ENCODE measurements at regions not wholly inside any gene's neighbourhood (a gene's known extent, or its start where the extent isn't known, plus 50 kb on each side); places are given as distances from the start of the nearest gene placed in this dataset.

DNA sequence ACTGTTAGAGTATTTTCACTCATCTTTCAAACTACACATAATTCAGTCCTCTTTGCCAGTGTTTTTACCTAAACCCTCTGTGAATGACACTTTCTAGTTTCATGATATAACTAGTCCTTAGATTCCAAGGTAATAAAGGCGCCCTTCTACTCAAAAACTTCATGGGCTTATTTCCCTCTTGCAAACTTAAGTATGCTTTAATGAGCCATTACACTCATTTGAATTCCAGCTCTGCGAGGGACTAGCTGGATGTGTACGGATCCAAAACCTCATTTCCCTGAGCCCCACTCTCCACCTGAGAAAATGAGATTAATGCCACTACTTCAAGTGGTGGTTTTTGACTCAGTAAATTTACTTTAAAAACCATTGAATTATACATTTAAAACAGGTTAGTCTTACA lies 141.1 kb downstream of the NDUFA12 start:
- 40% methylated on average over 3 of the region's 3 CpGs for WGBS (ENCODE audit: missing lambda C conversion rate)

DNA sequence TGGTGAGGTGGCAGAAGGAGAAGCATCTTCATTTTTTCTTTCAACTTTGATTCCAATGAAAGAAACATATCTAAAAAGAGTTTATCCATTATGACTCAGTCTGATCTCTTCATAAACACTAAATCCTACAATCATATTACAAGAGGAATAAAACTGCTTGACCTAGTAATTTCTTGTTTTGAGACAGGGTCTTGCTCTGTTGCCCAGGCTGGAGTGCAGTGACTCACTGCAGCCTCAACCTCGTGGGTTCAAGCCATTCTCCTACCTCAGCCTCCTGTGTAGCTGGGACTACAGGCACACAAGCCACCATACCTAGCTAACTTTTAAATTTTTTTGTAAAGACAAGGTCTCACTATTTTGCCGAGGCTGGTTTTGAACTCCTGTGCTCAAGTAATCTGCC lies 147.2 kb downstream of the NDUFA12 start:
- CTCF ChIA-PET: no interaction called here
- WGBS (ENCODE audit: missing lambda C conversion rate): 42% methylated on average over 2 of the region's 2 CpGs
- H3K4me3 ChIP-seq: no peak overlapping the region
- FAIRE-seq (no peak), DNase-seq (ENCODE audit: low read depth in 1 of 2, low spot score in 1 of 2) (no peak), ATAC-seq (no peak)
- no peak overlapping the region for H3K27ac ChIP-seq
- no peaks in the 10 kb centered on the region for H3K4me1 ChIP-seq
- H3K9me3 ChIP-seq: no peaks in the 10 kb centered on the region
- POLR2A ChIA-PET: no interaction called here
- TF ChIP-seq TP53 (CRISPR knock-in tag; IDR thresholded peaks at IDR 0.05): no peak
- no peak for TF ChIP-seq BHLHE40 (IDR thresholded peaks at IDR 0.05; ENCODE audit: low read depth, low read length)
- TF ChIP-seq FOSL2 (IDR thresholded peaks at IDR 0.05): no peak
- no peak for TF ChIP-seq FOSL2 (CRISPR knock-in tag; IDR thresholded peaks at IDR 0.05)
- TF ChIP-seq SMC3 (IDR thresholded peaks at IDR 0.05): no peak
- no peak for TF ChIP-seq CHD4 (IDR thresholded peaks at IDR 0.05; ENCODE audit: borderline replicate concordance)
- TF ChIP-seq POLR2AphosphoS2 (conservative IDR thresholded peaks at IDR 0.05; ENCODE audit: low read length): no peak
- H3K4me2 ChIP-seq: no peak overlapping the region

More for the DNA sequence above, 141.1 kb downstream of the NDUFA12 start:
- H3K4me1 ChIP-seq: no peaks in the 10 kb centered on the region
- DNase-seq (ENCODE audit: low read depth in 1 of 2, low spot score in 1 of 2) (no peak), FAIRE-seq (no peak), ATAC-seq (no peak)
- no peak overlapping the region for H3K4me3 ChIP-seq
- ChIA-PET POLR2A (no interaction called here), CTCF (interaction anchor here (0.8 to 0.9 kb wide), 2 partner anchors 12 to 13 kb away, joined by 3 read pairs; no protein-coding TSS in a partner anchor)
- no peak overlapping the region for H3K4me2 ChIP-seq
- TF ChIP-seq KDM5A (IDR thresholded peaks at IDR 0.05): no peak
- no peak for TF ChIP-seq POLR2A (IDR thresholded peaks at IDR 0.05; ENCODE audit: low read length)
- TF ChIP-seq FOSL2 (IDR thresholded peaks at IDR 0.05): no peak
- TF ChIP-seq FOSL2 (CRISPR knock-in tag; IDR thresholded peaks at IDR 0.05): no peak
- TF ChIP-seq, protein P1, sequence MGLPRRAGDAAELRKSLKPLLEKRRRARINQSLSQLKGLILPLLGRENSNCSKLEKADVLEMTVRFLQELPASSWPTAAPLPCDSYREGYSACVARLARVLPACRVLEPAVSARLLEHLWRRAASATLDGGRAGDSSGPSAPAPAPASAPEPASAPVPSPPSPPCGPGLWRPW (IDR thresholded peaks at IDR 0.05): no peak
- TF ChIP-seq, protein P2, sequence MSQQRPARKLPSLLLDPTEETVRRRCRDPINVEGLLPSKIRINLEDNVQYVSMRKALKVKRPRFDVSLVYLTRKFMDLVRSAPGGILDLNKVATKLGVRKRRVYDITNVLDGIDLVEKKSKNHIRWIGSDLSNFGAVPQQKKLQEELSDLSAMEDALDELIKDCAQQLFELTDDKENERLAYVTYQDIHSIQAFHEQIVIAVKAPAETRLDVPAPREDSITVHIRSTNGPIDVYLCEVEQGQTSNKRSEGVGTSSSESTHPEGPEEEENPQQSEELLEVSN (IDR thresholded peaks at IDR 0.05; ENCODE audit: borderline replicate concordance, low read depth): no peak
- TF ChIP-seq SMC3 (IDR thresholded peaks at IDR 0.05): no peak
- TF ChIP-seq ESRRA (IDR thresholded peaks at IDR 0.05; ENCODE audit: borderline replicate concordance, low read length): no peak
- TF ChIP-seq, protein P3, sequence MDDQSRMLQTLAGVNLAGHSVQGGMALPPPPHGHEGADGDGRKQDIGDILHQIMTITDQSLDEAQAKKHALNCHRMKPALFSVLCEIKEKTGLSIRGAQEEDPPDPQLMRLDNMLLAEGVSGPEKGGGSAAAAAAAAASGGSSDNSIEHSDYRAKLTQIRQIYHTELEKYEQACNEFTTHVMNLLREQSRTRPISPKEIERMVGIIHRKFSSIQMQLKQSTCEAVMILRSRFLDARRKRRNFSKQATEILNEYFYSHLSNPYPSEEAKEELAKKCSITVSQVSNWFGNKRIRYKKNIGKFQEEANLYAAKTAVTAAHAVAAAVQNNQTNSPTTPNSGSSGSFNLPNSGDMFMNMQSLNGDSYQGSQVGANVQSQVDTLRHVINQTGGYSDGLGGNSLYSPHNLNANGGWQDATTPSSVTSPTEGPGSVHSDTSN (IDR thresholded peaks at IDR 0.05): no peak
- no peak for TF ChIP-seq RARB (CRISPR knock-in tag; IDR thresholded peaks at IDR 0.05)
- TF ChIP-seq FOXS1 (CRISPR knock-in tag; IDR thresholded peaks at IDR 0.05): no peak
- no peak for TF ChIP-seq RAD21 (conservative IDR thresholded peaks at IDR 0.05 in 1 of 2, IDR thresholded peaks at IDR 0.05 in 1 of 2)
- no peak for TF ChIP-seq TFCP2L1 (CRISPR knock-in tag; IDR thresholded peaks at IDR 0.05)
- TF ChIP-seq, protein P4, sequence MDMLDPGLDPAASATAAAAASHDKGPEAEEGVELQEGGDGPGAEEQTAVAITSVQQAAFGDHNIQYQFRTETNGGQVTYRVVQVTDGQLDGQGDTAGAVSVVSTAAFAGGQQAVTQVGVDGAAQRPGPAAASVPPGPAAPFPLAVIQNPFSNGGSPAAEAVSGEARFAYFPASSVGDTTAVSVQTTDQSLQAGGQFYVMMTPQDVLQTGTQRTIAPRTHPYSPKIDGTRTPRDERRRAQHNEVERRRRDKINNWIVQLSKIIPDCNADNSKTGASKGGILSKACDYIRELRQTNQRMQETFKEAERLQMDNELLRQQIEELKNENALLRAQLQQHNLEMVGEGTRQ (IDR thresholded peaks at IDR 0.05): no peak
- no peak for TF ChIP-seq CBX2 (IDR thresholded peaks at IDR 0.05; ENCODE audit: borderline replicate concordance, low read depth)
- no peak for TF ChIP-seq HDAC2 (IDR thresholded peaks at IDR 0.05)
- TF ChIP-seq, protein P5, sequence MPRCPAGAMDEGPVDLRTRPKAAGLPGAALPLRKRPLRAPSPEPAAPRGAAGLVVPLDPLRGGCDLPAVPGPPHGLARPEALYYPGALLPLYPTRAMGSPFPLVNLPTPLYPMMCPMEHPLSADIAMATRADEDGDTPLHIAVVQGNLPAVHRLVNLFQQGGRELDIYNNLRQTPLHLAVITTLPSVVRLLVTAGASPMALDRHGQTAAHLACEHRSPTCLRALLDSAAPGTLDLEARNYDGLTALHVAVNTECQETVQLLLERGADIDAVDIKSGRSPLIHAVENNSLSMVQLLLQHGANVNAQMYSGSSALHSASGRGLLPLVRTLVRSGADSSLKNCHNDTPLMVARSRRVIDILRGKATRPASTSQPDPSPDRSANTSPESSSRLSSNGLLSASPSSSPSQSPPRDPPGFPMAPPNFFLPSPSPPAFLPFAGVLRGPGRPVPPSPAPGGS (IDR thresholded peaks at IDR 0.05): no peak
- no peak for TF ChIP-seq HOXB13 (CRISPR knock-in tag; IDR thresholded peaks at IDR 0.05; ENCODE audit: low read depth)
- TF ChIP-seq CBX8 (IDR thresholded peaks at IDR 0.05): no peak
- H3K27ac ChIP-seq: no peak overlapping the region
- peaks cover 4% of the 10 kb centered on the region; the same call in 2 of the 3 replicates for H3K9me3 ChIP-seq
